H1 (cell line): ENCODE measurements at regions not wholly inside any gene's neighbourhood (a gene's known extent, or its start where the extent isn't known, plus 50 kb on each side); places are given as distances from the start of the nearest gene placed in this dataset.

Experiments used
- CTCF ChIA-PET: fragments of 300-600 bp; sonication (Branson Sonifier 250); formaldehyde crosslinking; loops from one replicate; lab custom pipeline; 2021; ENCODE audit not compliant: partially characterized antibody; lab: Charles Lee
- POLR2A ChIA-PET: fragments of 300-600 bp; sonication (Branson Sonifier 250); formaldehyde crosslinking; loops from one replicate; lab custom pipeline; 2021; ENCODE audit warnings: inconsistent platforms; ENCODE audit not compliant: partially characterized antibody; lab: Charles Lee
- DNase-seq, 2 experiments: peaks; one replicate each; pipeline versions ENCODE4 v3.0.0 to v3.0.0-alpha.2; 2010 to 2022; ENCODE audit warnings: low spot score in 2 of 2, low read depth in 1 of 2, mixed read lengths in 1 of 2
- FAIRE-seq: peaks from 2 replicates; lab custom pipeline; 2011; peaks lifted over from hg19 to GRCh38; lab: Jason Lieb, UNC
- H2AFZ ChIP-seq: 2 replicates; pipeline ENCODE4 v1.8.1; 2012; ENCODE audit warnings: low read length, inconsistent platforms
- H2AK5ac ChIP-seq: 2 replicates; pipeline ENCODE4 v1.6.1; 2013; ENCODE audit warnings: low read depth, low read length
- H2BK120ac ChIP-seq: replicated peaks from 2 replicates; pipeline ENCODE3; 2013; ENCODE audit warnings: low read depth, low read length, inconsistent platforms
- H2BK12ac ChIP-seq: 2 replicates; pipeline ENCODE4 v1.6.1; 2013; ENCODE audit warnings: low read depth, low read length
- H2BK15ac ChIP-seq: 2 replicates; pipeline ENCODE4 v1.6.1; 2013; ENCODE audit warnings: low read length
- H2BK20ac ChIP-seq: 2 replicates; pipeline ENCODE4 v1.6.1; 2013; ENCODE audit warnings: low read length
- H2BK5ac ChIP-seq: 2 replicates; pipeline ENCODE4 v1.6.1; 2013; ENCODE audit warnings: low read depth, low read length
- H3K14ac ChIP-seq: 2 replicates; pipeline ENCODE4 v1.6.1; 2013; ENCODE audit warnings: inconsistent platforms; ENCODE audit not compliant: insufficient read length
- H3K18ac ChIP-seq: 2 replicates; pipeline ENCODE4 v1.6.1; 2013; ENCODE audit warnings: low read length; ENCODE audit errors: extremely low read depth
- H3K23ac ChIP-seq: 2 replicates; pipeline ENCODE4 v1.6.1; 2013; ENCODE audit warnings: inconsistent platforms; ENCODE audit not compliant: insufficient read length
- H3K23me2 ChIP-seq: 2 replicates; pipeline ENCODE4 v1.6.1; 2013; ENCODE audit warnings: low read depth, low read length
- H3K27ac ChIP-seq: 2 replicates; pipeline ENCODE4 v1.6.1; 2011; ENCODE audit warnings: low read depth, low read length, inconsistent platforms
- H3K27me3 ChIP-seq, 4 experiments: replicated peaks in 1 of 4; 1 replicate in 1 of 4; 2 replicates in 3 of 4; pipeline versions ENCODE4 v1.6.1 to v1.8.1; 2011 to 2013; ENCODE audit warnings: low read length in 3 of 4, mild to moderate bottlenecking in 3 of 4, inconsistent platforms in 2 of 4, mixed read lengths in 2 of 4, moderate library complexity in 1 of 4; ENCODE audit not compliant: control insufficient read depth in 3 of 4, insufficient read depth in 3 of 4; ENCODE audit errors: extremely low read depth in 1 of 4
- H3K36me3 ChIP-seq, 4 experiments: 2 replicates each; pipeline versions ENCODE4 v1.6.1 to v1.8.1; 2011 to 2013; ENCODE audit warnings: mild to moderate bottlenecking in 4 of 4, low read length in 3 of 4, moderate library complexity in 2 of 4, control low read depth in 1 of 4, inconsistent platforms in 1 of 4; ENCODE audit not compliant: insufficient read depth in 4 of 4, control insufficient read depth in 2 of 4
- H3K4ac ChIP-seq: replicated peaks from 2 replicates; pipeline ENCODE3; 2013; ENCODE audit warnings: low read length, low read depth, mixed read lengths, inconsistent platforms; ENCODE audit not compliant: insufficient read length
- H3K4me1 ChIP-seq, 4 experiments: replicated peaks in 1 of 4; 1 replicate in 1 of 4; 2 replicates in 3 of 4; pipeline versions ENCODE4 v1.6.1 to v1.8.1; 2011 to 2013; ENCODE audit warnings: low read length in 3 of 4, inconsistent platforms in 2 of 4, mixed read lengths in 1 of 4; ENCODE audit not compliant: insufficient read depth in 4 of 4, control insufficient read depth in 3 of 4
- H3K4me2 ChIP-seq, 2 experiments: 2 replicates each; pipeline versions ENCODE4 v1.6.1 to v1.8.1; 2011 to 2013; ENCODE audit warnings: low read depth in 2 of 2, low read length in 2 of 2, control low read depth in 1 of 2, inconsistent platforms in 1 of 2, mild to moderate bottlenecking in 1 of 2; ENCODE audit not compliant: insufficient read depth in 1 of 2
- H3K4me3 ChIP-seq, 4 experiments: fragments of 200-600, 300-600 bp in 1 of 4; sonication (generic), shearing (Covaris generic), sonication (Bioruptor Twin) in 1 of 4; 2 replicates each; pipeline versions ENCODE4 v1.5.1 to v1.8.1; 2011 to 2016; ENCODE audit warnings: low read length in 4 of 4, low read depth in 3 of 4, control low read depth in 2 of 4, inconsistent platforms in 2 of 4, mild to moderate bottlenecking in 2 of 4, mixed read lengths in 1 of 4, moderate library complexity in 1 of 4; ENCODE audit not compliant: insufficient read depth in 2 of 4; ENCODE audit errors: extremely low read depth in 1 of 4
- H3K56ac ChIP-seq: replicated peaks from 2 replicates; pipeline ENCODE3; 2013; ENCODE audit warnings: low read depth, mild to moderate bottlenecking, mixed read lengths, low read length, inconsistent platforms; ENCODE audit not compliant: insufficient read length
- H3K79me1 ChIP-seq: 2 replicates; pipeline ENCODE4 v1.6.1; 2013; ENCODE audit warnings: low read depth, low read length, control low read depth
- H3K79me2 ChIP-seq, 2 experiments: 2 replicates each; pipeline versions ENCODE4 v1.6.1 to v1.8.1; 2012 to 2013; ENCODE audit warnings: low read length in 2 of 2, mild to moderate bottlenecking in 2 of 2, inconsistent platforms in 1 of 2; ENCODE audit not compliant: insufficient read depth in 2 of 2, control insufficient read depth in 1 of 2
- H3K9ac ChIP-seq, 4 experiments: replicated peaks in 1 of 4; 1 replicate in 1 of 4; 2 replicates in 3 of 4; pipeline versions ENCODE4 v1.6.1 to v1.8.1; 2011 to 2013; ENCODE audit warnings: low read depth in 3 of 4, low read length in 3 of 4, control low read depth in 2 of 4, mild to moderate bottlenecking in 2 of 4, moderate library complexity in 2 of 4, inconsistent platforms in 1 of 4; ENCODE audit errors: extremely low read depth in 1 of 4
- H3K9me3 ChIP-seq, 2 experiments: 2 replicates each; pipeline versions ENCODE4 v1.6.1 to v1.8.1; 2012 to 2013; ENCODE audit warnings: mild to moderate bottlenecking in 2 of 2, moderate library complexity in 2 of 2, control low read depth in 1 of 2, inconsistent platforms in 1 of 2, low read depth in 1 of 2, low read length in 1 of 2, mixed read lengths in 1 of 2; ENCODE audit not compliant: insufficient read depth in 2 of 2
- H4K20me1 ChIP-seq, 2 experiments: replicated peaks in 1 of 2; 2 replicates each; pipeline versions ENCODE3 to v1.8.1; 2011 to 2013; ENCODE audit warnings: inconsistent platforms in 2 of 2, low read length in 2 of 2, mild to moderate bottlenecking in 1 of 2; ENCODE audit not compliant: insufficient read depth in 2 of 2, control insufficient read depth in 1 of 2
- H4K5ac ChIP-seq: 2 replicates; pipeline ENCODE4 v1.6.1; 2013; ENCODE audit warnings: low read length, low read depth, mixed read lengths, inconsistent platforms; ENCODE audit not compliant: insufficient read length
- H4K8ac ChIP-seq: 2 replicates; pipeline ENCODE4 v1.8.0; 2013; ENCODE audit warnings: mild to moderate bottlenecking, moderate library complexity, low read length, inconsistent platforms; ENCODE audit not compliant: insufficient read depth; ENCODE audit errors: extremely low read depth
- H4K91ac ChIP-seq: replicated peaks from 2 replicates; pipeline ENCODE3; 2013; ENCODE audit warnings: low read length, mixed read lengths, inconsistent platforms; ENCODE audit not compliant: insufficient read length
- ASH2L ChIP-seq: fragments of 200-600, 300-600 bp; sonication (generic); IDR thresholded peaks from one replicate; pipeline ENCODE4 v1.7.1; 2017; ENCODE audit warnings: low read length
- CTBP2 ChIP-seq: IDR thresholded peaks from 2 replicates; pipeline ENCODE4 v1.7.0; 2011; ENCODE audit warnings: borderline replicate concordance, mild to moderate bottlenecking, moderate library complexity, mixed read lengths, low read length; ENCODE audit not compliant: insufficient read depth, insufficient read length
- EP300 ChIP-seq, 2 experiments: IDR thresholded peaks; 1 replicate in 1 of 2; 2 replicates in 1 of 2; pipeline ENCODE4 v1.6.1; 2011 to 2012; ENCODE audit warnings: low read depth in 2 of 2, low read length in 2 of 2, mild to moderate bottlenecking in 2 of 2, borderline replicate concordance in 1 of 2, inconsistent platforms in 1 of 2, moderate library complexity in 1 of 2
- JUN ChIP-seq: IDR thresholded peaks from 2 replicates; pipeline ENCODE4 v1.6.1; 2011; ENCODE audit warnings: low read depth, mild to moderate bottlenecking, improper control_type of control experiment, low read length
- KDM1A ChIP-seq: fragments of 200-600, 300-600 bp; sonication (generic); IDR thresholded peaks from 2 replicates; pipeline ENCODE4 v1.7.1; 2016; ENCODE audit warnings: mild to moderate bottlenecking, low read length, borderline replicate concordance
- RAD21 ChIP-seq, 2 experiments: IDR thresholded peaks in 1 of 2; conservative IDR thresholded peaks in 1 of 2; 2 replicates each; pipeline ENCODE4 v1.6.1; 2011; ENCODE audit warnings: low read depth in 2 of 2, low read length in 2 of 2, improper control_type of control experiment in 1 of 2, inconsistent platforms in 1 of 2, mild to moderate bottlenecking in 1 of 2, moderate library complexity in 1 of 2
- SP2 ChIP-seq: IDR thresholded peaks from 2 replicates; pipeline ENCODE4 v1.6.1; 2012; ENCODE audit warnings: mild to moderate bottlenecking, low read length, inconsistent platforms
- SUZ12 ChIP-seq: fragments of 200-600 bp; sonication (generic); IDR thresholded peaks from 2 replicates; pipeline ENCODE4 v1.6.1; 2012; ENCODE audit warnings: mild to moderate bottlenecking, inconsistent platforms, low read length, moderate library complexity, mixed read lengths
- WGBS, 2 experiments: shearing (Covaris generic) in 1 of 2; methylation state at CpG; one replicate each; pipeline versions ENCODE4 v1.1.6 to v1.1.7; 2013 to 2015; ENCODE audit warnings: low lambda C conversion rate in 2 of 2, mixed read lengths in 2 of 2, inconsistent platforms in 1 of 2, low coverage in 1 of 2, missing lambda C conversion rate in 1 of 2; ENCODE audit not compliant: insufficient replicate concordance in 2 of 2, insufficient coverage in 1 of 2, insufficient read length in 1 of 2; ENCODE audit errors: extremely low coverage in 1 of 2, missing lambda C conversion rate in 1 of 2; 5-methylcytosine and 5-hydroxymethylcytosine counted together

DNA sequence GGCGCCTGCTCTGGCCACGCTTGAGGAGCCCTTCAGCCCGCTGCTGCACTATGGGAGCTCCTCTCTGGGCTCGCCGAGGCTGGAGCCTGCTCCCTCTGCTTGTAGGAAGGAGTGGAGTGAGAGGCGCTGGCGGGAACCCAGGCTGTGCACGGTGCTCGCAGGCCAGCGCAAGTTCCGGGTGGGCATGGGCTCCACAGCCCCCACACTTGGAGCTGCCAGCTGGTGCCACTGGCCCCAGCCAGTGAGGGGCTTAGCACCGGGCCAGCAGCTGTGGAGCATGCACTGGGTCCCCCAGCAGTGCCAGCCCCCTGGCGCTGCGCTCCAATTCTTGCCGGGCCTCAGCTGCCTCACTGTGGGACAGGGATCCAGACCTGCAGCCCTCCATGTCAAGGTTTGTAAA lies 122.1 kb upstream of the CD180 start:
- H3K36me3 ChIP-seq: 0 out of 8 replicates have a peak, but pooled peaks cover 0 to 3% (median 0%) of the 10 kb centered on the region in 4 experiments
- H2BK20ac ChIP-seq: no peak overlapping the region
- peaks cover 2 to 11% of the 10 kb centered on the region in 2 experiments; a peak in 2 of 4 replicates for H3K9me3 ChIP-seq
- H3K79me2 ChIP-seq: no peaks in the 10 kb centered on the region
- no peak overlapping the region for H3K14ac ChIP-seq
- H2BK120ac ChIP-seq: no peak overlapping the region
- WGBS, 2 experiments: 99% methylated on average over 12 of the region's 15 CpGs; no CpG with 5 or more reads in 1 of the 2 experiments
- H3K27ac ChIP-seq: no peak overlapping the region
- H2BK15ac ChIP-seq: no peak overlapping the region
- H3K23ac ChIP-seq: no peak overlapping the region
- ChIA-PET CTCF (interaction anchor here (1.4 to 1.5 kb wide), 2 partner anchors 12 to 154 kb away, joined by 3 read pairs; no protein-coding TSS in a partner anchor), POLR2A (no interaction called here)
- TF ChIP-seq CTBP2 (no peak), EP300 (IDR thresholded peaks at IDR 0.05; ENCODE audit: borderline replicate concordance in 1 of 2, low read depth in 2 of 2, low read length in 2 of 2) (no peak), RAD21 (IDR thresholded peaks at IDR 0.05 in 1 of 2, conservative IDR thresholded peaks at IDR 0.05 in 1 of 2; ENCODE audit: low read depth in 2 of 2, low read length in 2 of 2) (no peak), KDM1A (no peak), JUN (no peak), SP2 (no peak), SUZ12 (no peak), ASH2L (no peak)
- H3K4me3 ChIP-seq: no peak overlapping the region
- H3K4me2 ChIP-seq: no peak overlapping the region
- no peak overlapping the region for H3K56ac ChIP-seq
- H3K23me2 ChIP-seq: no peaks in the 10 kb centered on the region; the same call in 1 of the 2 replicates
- H3K4me1 ChIP-seq: no peaks in the 10 kb centered on the region; a peak in 1 of 7 replicates
- DNase-seq: no peak
- H4K20me1 ChIP-seq: no peaks in the 10 kb centered on the region
- H2BK12ac ChIP-seq: no peak overlapping the region
- H3K27me3 ChIP-seq: no peaks in the 10 kb centered on the region
- H4K5ac ChIP-seq: no peak overlapping the region
- no peak overlapping the region for H2AK5ac ChIP-seq
- H3K9ac ChIP-seq: no peak overlapping the region
- H4K8ac ChIP-seq: no peak overlapping the region
- H3K4ac ChIP-seq: no peak overlapping the region
- H2AFZ ChIP-seq: no peak overlapping the region
- H3K79me1 ChIP-seq: no peaks in the 10 kb centered on the region
- no peak for FAIRE-seq
- H4K91ac ChIP-seq: no peak overlapping the region
- H3K18ac ChIP-seq: no peak overlapping the region
- no peak overlapping the region for H2BK5ac ChIP-seq
